HG03280 (cell line): ENCODE measurements at regions not wholly inside any gene's neighbourhood (a gene's known extent, or its start where the extent isn't known, plus 50 kb on each side); places are given as distances from the start of the nearest gene placed in this dataset.
"Not testable (repeated sequence)": the region's sequence is repeated elsewhere in the genome, so short reads cannot be mapped to it uniquely, and the experiment has no call there.

Experiments
- ATAC-seq: cut with Tn5 transposase; IDR thresholded peaks from one replicate; pipeline ENCODE4 v1.9.1; 2021; ENCODE audit warnings: mild to moderate bottlenecking, moderate library complexity; ENCODE audit not compliant: unreplicated experiment

DNA sequence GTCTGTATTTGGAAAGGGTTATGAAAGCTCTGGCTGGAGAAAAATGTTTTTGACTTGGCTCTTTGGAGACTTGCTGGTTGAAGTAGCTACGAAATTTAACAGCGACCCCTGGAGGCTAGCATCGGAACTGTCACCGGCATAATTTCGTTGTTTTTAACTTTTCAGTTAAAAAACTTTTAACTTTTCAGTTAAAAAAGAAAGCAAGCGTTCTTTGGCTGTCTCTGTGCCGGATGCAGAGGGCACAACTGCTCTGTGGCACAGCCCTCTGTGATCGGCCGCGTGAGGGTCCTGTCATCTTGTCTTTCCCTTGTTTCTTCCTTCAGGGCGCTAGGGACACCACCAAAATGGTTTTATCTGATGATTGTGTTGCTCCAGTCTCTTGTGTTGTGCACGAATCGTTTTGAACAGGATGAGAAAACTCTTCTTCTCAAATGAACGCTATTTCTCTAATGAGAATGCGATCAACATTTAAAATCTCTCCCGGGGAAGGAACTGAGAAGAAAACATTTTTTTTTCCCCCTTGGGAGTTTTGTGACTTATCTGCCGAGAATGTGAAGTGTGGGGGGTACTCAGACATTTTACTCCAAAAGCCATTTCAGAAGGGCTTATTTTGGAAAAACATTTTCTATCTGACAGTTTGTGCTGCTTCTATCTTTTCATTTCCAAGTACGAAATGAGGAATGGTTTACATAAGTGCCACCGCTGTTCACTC, 57.1 kb downstream of the ADCYAP1 start:
- no peak for ATAC-seq

DNA sequence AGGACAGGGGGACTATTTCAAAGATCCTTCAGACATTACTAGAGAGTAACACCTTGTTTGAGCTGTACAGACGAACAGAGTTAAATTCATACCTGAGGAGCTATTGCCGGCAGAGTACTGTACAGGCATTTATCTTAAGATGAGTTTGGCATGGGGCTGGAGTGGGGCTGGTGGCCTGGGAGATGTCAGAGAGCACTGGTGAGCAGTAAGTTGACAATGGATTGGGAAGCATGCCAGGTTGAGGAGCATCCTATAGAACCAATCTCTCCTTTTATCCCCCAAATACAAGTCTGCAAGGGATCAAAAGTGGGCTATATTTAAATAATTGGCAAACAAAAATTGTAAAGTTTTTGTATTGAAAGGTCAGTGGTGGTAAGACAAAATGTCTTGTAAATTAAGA, 58.6 kb downstream of the ADCYAP1 start:
- no peak for ATAC-seq

DNA sequence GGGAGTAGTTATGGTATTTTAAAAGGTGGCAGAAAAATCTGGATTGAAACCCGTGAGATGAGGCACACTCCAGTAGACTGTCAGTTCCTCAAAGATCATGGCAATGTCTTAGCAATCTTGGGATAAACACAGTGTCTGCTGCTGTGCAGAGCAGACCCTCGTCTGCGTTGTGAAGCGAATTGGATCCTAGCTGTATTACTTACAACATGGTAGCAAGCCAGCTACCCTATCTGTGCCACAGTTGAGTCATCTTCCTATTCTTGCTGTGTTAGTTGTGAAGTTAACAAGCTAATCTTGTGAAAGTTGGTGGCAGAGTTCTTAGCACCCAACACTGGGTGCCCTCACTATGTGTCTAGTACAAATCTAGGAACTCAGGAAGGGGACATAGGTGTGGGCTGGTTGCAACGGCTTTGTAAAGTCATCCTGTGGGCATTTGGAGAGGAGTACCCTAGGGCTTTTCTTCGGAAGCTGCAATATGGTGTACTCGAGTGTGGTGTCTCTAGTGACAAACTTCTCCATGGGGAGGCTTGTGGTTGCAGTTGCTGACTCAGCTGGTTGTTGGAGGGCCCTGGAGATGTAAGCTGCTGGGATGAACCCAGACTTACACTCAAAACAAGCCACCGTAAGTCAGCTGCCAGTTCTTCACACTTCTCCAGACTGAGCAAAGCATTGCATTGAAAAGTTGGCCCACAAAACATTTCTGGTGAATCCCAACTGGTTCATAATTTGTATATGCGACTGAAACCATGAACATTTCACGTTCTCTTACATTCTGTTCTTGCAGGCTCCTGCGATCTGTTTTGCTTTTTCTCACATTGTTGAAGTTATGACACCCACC, 61.5 kb downstream of the ADCYAP1 start:
- no peak for ATAC-seq

DNA sequence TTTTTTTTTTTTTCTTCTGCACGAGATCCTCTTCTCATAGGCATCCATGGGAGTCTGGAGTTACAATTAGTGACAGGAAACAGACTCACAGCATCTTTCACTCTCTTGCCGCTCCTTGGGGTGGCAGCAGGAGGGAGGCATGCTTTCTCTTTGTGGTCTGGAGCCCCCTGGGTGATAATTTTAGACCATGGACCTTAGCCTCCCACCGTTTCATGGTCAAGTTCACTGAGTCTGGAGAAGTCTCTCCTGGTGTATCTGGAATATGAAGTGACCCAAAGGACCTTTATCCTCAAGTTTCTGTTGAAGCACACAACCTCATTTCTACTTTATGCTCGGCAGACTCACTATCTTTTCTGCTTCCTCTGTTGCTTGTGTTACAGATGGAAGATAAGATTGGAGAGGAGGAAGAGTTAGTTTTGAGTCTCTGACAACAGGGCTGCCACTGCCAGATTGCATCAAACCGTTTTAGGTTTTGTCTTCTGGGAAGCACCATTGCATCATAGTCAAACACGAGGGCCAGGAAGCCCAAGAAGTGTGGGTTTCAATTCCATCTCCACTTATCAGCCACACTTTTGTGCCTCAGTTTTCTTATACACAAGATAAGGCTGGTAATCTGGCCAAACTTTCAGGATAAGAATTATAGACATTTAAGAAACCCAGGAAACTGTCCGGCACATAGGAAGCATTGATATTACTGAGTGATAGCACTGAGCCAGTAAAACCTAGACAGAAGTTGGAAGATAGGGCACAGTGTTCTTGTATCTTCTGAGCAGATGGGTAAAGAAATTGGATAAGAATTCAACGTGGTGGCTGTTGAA, 62.3 kb downstream of the ADCYAP1 start:
- no peak for ATAC-seq

DNA sequence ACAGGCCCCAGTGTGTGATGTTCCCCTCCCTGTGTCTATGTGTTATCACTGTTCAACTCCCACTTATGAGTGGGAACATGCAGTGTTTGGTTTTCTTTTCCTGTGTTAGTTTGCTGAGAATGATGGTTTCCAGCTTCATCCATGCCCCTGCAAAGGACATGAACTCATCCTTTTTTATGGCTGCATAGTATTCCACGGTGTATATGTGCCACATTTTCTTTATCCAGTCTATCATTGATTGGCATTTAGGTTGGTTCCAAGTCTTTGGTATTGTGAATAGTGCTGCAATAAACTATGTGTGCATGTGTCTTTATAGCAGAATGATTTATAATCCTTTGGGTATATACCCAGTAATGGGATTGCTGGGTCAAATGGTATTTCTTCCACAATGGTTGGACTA, 64.2 kb downstream of the ADCYAP1 start:
- ATAC-seq = not testable (repeated sequence)

DNA sequence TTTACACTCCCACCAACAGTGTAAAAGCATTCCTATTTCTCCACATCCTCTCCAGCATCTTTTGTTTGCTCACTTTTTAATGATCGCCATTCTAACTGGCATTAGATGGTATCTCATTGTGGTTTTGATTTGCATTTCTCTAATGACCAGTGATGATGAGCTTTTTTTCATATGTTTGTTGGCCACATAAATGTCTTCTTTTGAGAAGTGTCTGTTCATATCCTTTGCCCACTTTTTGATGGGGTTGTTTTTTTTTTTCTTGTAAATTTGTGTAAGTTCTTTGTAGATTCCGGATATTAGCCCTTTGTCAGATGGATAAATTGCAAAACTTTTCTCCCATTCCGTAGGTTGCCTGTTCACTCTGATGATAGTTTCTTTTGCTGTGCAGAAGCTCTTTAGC, 64.6 kb downstream of the ADCYAP1 start:
- ATAC-seq = not testable (repeated sequence)

DNA sequence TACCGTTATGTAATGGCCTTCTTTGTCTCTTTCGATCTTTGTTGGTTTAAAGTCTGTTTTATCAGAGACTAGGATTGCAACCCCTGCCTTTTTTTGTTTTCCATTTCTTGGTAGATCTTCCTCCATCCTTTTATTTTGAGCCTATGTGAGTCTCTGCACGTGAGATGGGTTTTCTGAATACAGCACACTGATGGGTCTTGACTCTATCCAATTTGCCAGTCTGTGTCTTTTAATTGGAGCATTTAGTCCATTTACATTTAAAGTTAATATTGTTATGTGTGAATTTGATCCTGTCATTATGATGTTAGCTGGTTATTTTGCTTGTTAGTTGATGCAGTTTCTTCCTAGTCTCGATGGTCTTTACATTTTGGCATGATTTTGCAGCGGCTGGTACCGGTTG, 69.9 kb downstream of the ADCYAP1 start:
- not testable (repeated sequence) for ATAC-seq

DNA sequence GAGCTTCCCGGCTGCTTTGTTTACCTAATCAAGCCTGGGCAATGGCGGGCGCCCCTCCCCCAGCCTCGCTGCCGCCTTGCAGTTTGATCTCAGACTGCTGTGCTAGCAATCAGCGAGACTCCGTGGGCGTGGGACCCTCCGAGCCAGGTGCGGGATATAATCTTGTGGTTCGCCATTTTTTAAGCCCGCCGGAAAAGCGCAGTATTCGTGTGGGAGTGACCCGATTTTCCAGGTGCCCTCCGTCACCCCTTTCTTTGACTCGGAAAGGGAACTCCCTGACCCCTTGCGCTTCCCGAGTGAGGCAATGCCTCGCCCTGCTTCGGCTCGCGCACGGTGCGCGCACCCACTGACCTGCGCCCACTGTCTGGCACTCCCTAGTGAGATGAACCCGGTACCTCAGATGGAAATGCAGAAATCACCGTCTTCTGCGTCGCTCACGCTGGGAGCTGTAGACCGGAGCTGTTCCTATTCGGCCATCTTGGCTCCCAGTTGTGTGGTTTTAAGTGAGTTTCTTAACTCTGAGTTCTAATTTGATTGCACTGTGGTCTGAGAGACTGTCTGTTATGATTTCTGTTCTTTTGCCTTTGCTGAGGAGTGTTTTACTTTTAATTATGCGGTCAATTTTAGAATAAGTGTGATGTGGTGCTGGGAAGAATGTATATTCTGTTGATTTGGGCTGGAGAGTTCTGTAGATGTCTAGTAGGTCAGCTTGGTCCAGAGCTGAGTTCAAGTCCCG, 71.9 kb downstream of the ADCYAP1 start:
- ATAC-seq = not testable (repeated sequence)

DNA sequence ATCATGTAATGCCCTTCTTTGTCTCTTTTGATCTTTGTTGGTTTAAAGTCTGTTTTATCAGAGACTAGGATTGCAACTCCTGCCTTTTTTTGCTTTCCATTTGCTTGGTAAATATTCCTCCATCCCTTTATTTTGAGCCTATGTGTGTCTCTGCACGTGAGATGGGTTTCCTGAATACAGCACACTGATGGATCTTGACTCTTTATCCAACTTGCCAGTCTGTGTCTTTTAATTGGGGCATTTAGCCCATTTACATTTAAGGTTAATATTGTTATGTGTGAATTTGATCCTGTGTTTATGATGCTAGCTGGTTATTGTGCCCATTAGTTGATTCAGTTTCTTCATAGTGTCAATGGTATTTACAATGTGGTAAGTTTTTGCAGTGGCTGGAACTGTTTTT, 72.7 kb downstream of the ADCYAP1 start:
- not testable (repeated sequence) for ATAC-seq

DNA sequence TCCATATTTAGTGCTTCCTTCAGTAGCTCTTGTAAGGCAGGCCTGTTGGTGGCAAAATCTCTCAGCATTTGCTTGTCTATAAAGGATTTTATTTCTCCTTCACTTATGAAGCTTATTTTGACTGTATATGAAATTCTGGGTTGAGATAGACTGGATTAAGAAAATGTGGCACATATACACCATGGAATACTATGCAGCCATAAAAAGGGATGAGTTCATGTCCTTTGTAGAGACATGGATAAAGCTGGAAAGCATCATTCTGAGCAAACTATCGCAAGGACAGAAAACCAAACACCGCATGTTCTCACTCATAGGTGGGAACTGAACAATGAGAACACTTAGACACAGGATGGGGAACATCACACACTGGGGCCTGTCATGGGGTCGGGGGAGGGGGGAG, 73.1 kb downstream of the ADCYAP1 start:
- ATAC-seq = not testable (repeated sequence)

DNA sequence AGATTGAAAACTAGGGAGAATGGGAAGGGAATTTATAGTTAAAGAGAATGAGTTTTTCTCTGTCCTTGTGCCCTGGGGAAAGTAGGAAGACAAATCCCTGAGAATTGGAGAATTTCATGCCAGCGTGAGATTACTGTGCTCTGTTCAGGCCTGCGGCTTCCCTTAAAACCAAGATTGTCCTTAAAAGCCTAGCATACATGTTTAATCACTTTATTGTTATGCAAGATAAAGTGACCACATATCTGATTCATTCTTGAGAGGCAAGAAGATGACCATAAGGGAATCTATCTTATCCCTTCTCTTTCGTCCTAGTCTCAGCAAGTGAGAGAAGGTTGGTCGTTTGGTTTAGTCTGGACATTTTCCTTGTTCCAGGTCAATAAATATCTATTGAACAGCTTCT, 75.9 kb downstream of the ADCYAP1 start:
- no peak for ATAC-seq

DNA sequence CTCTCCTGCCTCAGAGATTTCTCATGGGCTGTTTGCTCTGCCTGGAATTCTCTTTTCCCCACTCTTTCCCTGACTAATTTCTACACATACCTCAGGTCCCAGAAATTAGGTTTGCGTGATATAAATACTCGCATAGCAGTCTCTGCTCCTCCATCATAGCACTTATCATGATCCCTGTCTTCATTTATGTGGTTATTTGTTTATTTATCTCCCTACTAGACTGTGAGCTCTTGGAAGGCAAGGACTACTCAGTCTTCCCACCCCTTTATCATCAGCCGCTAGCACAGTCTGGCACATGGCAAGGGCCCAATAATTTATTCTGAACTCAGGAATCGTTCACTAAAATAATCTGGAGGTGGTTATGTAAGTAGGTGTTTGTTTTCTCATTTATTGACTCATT, 79.3 kb downstream of the ADCYAP1 start:
- ATAC-seq = no peak

DNA sequence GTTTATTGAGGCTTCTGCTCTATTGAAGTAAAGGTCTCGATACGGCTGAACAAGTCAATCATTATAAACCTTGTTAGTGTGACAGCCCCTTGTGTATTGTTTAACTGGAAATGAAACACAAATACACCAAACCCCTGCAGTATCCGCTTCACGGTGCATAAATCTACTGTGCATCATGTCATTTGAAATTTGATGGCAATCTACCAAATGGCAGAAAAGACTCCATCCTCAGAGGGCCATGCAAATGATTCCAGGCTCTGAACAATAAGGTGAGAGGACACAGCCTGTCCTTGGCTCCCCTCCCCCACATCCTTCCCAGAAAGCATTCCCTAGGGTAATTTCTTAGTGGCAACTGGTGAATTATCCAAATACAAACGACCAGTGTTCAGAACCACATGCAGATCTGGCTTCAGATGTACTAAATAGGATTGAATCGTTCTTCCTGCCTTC, 80.6 kb downstream of the ADCYAP1 start:
- ATAC-seq = no peak

DNA sequence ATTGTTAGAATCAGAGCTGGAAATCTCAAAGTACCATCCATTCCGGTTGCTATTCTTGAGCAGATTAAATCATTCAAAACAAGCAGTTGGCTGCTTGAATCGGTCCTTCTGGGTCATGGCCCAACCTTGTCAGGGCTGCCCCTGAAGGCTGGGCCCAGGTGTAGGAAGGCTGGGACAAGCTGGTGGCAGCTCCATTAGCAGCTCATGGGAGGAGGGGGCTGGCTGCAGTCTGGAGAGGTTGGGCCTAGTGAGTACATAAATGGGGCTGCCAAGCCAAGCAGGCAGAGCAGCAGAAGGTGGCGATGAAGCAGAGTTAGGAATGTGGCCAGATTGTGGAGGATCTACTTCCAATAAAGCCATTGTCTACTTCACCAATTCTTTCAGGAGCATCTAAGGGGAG, 81.4 kb downstream of the ADCYAP1 start:
- no peak for ATAC-seq

DNA sequence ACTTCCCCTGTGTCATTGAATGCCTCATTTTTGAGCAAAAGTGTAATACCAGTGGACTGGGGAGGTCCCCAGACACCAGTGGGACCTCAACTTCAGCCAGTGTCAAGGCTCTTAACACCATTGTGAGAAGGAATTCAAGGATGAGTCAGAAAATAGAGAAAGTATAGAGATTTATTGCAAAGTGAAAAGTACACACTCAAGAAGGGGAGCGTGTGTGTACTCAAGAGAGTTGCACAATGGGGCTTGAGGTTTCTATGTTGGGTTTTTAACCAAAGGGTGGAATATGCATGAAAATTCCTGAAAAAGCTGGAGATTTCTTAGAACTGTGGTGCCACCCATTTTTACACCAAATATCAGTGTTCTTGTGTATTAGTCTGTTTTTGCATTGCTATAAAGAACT, 81.9 kb downstream of the ADCYAP1 start:
- no peak for ATAC-seq

DNA sequence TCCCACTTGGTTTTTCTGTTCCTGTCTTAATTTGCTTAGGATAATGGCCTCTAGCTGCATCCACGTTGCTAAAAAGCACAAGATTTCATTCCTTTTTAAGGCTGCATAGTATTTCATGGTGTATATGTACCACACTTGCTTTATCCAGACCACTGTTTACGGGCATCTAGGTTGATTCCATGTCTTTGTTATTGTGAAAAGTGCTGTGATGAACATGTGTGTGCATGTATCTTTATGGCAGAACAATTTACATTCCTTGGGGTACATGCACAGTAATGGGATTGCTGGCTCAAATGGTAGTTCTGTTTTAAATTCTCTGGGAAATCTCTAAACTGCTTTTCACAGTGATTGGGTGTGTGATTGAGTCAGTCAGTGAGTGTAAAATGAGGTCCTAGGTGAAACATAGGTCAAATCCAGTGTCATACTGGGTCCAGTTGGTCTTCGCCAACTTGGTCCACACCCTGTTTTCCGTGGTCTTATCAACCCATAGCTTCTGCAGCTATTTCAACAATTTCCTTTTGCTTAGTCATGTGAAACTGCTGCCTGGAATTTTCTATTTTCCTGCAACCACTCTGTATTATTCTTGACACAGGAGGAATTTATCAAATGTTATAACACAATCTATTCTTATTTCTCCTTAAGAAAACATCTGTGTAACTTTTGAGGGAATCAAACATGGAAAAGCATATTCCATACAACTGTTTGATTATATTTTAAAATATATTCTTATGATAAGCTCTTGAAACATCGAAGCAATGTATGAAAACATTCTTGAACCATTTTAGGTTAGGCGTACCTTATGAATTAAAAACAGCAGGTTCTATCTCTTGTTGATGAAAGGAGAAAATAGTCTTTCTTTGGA, 82.9 kb downstream of the ADCYAP1 start:
- ATAC-seq = no peak

DNA sequence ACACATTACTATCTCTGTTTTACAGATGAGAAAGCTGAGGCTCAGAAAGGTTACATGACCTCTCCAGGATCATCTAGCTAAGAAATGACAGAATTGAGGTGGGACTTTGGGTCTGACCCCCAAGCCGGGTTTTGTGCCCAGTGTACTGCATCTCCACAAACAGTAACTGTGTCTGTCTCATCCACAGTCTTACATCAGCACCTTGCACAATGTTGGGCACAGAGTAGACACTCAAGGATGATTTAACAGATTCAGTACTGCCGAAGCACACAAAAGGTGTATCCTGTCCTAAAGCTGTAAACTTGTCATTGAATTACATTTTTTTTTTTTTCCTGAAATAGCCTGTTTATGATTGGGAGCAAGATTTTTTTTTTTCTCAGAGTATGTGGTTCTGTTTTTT, 84.8 kb downstream of the ADCYAP1 start:
- no peak for ATAC-seq

DNA sequence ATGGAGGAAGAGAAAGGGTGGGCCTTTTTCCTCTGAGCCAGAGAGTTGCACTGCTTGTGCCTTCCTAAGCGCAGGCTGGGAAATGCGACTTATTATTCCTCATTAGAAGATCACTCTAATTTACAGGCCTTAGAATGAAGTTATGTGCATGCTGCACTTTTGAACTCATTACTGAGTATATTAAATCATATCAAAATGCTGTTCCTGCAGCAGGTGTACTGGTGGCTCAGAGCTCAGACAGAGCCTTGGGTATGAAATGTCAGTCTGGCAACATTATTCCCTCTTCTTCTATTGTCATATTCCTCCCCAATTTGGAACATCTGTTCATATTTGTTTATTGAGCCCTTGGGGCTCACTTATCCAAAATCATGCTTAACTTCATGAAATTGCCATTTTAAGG, 85.5 kb downstream of the ADCYAP1 start:
- ATAC-seq = no peak

DNA sequence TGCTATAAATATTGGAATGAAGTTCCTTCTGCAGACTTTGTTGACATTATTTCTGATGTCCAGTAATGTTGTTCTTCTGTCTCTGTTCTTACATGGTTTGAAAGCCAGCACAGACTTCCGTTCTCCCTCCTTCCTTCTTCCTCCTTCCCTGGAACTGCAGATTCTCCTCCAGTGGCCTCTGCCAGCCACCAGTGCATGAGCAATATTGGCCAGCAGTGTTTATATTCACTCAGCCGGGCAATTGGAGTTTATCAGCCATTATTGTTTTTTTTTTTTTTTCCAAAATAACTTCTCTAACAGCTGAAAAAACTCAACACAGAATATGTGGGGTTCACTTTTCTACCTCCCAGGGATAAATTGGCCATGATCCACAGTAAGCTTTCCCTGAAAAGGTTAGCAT, 86.8 kb downstream of the ADCYAP1 start:
- no peak for ATAC-seq

DNA sequence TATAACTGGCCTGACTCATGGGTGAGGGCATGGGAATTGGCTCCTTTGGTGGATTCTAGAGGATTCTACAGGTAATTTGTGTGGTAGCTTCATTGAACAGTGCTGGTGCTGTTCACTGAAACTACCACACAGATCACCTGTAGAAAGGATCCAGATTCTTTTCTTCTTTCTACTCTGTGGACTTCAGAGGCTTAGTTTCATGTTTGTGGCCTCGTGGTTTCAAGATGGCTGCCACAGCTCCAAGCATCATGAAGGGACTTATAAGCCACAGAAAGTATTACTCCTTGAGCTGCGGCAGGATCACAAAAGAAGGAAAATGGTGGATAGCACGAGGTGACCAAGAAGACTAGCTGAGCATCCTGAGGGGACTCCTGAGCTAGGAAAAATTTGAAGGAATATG, 88.9 kb downstream of the ADCYAP1 start:
- no peak for ATAC-seq
